NCI-H2029 (cell line): ENCODE measurements at regions not wholly inside any gene's neighbourhood (a gene's known extent, or its start where the extent isn't known, plus 50 kb on each side); places are given as distances from the start of the nearest gene placed in this dataset.

Source experiments
- DNase-seq: peaks from one replicate; lab custom pipeline; 2025; lab: John Stamatoyannopoulos, UW

DNA sequence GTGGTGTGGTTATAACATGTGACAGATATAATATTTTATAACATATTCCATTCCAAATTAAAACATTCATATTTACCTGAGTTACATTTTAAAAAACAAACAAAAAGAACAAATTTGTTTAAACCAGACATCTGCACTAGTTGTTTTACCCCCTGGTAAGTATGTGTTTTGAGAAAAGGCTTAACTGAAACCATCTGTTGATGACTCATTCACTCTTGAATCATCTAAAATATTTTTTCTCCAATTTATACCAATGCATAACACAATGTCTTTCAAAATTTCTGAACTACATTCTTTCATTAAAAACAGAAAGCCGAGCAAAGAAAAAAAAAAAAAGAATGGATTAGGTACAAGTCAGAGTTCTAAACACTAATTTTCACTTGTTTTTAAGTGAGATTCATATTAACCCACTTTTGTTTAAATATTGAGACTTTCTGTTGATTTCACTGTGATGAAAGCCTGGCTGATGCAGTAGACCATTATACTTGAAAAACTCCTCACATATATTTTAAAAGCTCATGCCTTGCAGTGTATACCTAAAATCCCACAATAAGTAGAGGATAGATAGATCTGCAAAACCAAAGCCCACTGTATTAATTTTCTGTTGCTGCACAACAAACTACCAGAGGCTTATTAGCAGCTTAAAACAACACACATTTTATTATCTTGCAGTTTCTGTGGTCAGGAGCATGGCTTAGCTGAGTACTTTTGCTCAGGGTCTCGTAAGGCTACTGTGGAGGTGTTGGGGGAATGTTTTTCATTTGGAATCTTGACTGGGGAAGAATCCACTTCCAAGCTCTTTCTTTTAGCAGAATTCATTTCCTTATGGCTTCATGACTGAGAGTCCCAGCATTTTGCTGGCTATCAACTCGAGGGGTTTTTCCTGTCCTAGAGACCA is 221.5 kb downstream of the PCDH18 start:
- DNase-seq = no peak

DNA sequence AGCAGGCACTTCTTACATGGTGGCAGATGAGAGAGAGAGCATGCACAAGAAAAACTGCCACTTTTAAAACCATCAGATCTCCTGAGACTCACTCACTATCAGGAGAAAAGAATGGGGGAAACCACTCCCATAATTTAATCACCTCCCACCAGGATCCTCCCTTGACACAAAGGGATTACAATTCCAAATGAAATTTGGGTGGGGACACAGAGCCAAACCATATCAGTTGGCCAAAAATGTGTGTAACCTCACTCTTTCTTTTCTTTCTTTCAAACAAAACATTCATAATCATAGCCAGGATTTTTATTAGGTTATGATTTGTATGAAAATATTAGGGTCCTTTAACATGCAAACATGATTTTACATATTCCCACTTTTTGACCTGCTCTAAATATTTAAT is 222.1 kb downstream of the PCDH18 start:
- no peak for DNase-seq

DNA sequence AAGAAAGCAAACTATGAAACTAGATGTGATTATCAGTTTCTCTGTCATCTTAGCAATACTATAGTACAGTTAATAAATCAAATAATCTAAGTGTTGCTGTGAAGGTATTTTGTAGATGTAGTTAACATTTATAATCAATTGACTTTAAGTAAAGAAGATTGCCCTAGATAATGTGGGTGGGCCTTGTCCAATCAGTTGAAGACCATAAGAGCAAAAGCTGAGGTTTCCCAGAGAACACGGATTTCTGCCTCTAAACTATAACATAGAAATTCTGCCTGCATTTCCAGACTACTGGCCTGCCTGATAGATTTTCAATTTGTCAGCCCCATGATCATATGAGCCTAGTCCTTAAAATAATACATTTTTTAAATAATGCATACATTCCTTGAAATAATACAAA is 222.9 kb downstream of the PCDH18 start:
- DNase-seq = no peak

- DNase-seq = no peak
Observed at GRCh38 chr4:137307806-137308205, 224.5 kb downstream of the PCDH18 start.

GRCh38 chr4:137300776-137301175 is 231.5 kb downstream of the PCDH18 start:
- DNase-seq = no peak

DNA sequence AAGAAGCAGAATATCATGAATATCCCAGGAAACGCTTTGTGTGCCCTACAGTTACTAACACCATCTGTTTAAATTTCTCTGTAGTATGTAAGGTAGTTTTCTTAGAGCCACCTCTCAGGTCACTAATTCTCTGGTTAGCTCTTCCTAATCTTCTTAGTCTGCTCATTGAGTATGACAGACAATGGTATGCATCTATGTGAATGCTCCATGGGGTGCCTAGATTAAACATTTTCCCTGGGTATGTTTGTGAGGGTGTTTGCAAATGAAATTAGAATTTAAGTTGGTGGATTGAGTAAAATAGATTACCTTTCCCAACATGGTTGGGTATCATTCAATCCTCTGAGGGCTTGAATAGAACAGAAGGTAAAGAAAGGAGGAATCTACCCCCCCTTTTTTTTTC is 233.0 kb downstream of the PCDH18 start:
- DNase-seq = no peak

GRCh38 chr4:137293281-137293680 is 239.0 kb downstream of the PCDH18 start:
- no peak for DNase-seq

GRCh38 chr4:137283737-137284136 is 248.6 kb downstream of the PCDH18 start:
- DNase-seq = no peak

- DNase-seq = no peak
Observed at GRCh38 chr4:137278431-137278830, 253.9 kb downstream of the PCDH18 start.

DNA sequence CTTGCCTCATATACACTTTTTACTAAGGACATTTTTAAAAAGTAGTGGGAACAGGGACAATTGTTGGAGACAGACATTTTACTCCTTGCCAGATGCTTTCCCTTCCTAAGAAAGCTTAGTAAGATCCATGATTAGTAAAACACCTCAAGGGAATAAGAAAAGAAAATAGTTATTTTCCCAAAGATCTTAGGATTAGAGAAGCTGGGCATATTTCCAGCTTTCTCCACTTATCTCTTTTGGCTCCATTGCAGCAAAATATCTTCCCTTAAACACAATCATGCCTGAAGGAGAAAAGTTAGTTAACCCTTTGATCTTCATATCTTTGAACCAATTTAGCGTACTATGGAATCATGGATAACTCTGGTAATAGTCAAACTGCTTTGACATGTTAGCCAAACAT is 257.9 kb downstream of the PCDH18 start:
- no peak for DNase-seq

DNA sequence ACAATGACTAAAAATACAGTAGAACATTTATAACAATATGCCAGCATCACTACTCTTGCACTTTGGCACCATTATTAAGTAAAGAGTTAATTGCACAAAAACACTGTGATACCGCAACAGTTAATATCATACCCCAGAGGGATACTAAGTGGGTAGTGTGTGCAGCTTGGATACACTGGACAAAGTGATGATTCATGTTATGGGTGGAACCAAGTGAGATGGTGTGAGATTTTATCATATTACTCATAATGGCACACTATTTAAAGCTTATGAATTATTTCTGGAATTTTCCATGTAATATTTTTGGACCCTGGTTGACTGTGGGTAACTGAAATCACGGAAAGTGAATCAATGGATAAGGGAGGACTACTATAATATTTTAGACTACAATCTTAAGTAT is 265.3 kb downstream of the PCDH18 start:
- DNase-seq = no peak

- DNase-seq = no peak
Observed at GRCh38 chr4:137266511-137266910, 265.8 kb downstream of the PCDH18 start.

DNA sequence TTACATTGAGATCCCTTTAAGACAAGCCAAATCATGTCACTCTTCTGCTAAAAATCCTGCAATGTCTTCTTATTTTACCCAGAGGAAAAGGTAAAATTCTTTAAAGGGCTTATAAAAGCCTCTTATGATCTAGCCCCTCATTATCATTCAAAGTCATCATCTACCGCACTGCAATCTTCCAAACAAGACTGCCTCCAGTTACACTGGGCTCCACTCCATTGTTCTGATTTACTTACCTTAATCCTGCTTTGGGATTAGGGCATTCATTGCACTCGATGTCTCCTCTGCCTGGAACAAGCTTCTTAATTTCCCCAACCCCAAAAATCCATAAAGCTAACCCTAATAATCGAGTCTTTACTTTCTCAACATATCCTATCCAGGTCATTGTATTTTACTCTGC is 269.1 kb downstream of the PCDH18 start:
- no peak for DNase-seq

GRCh38 chr4:137253949-137254348 is 278.3 kb downstream of the PCDH18 start:
- no peak for DNase-seq

- no peak for DNase-seq
Observed at GRCh38 chr4:137249112-137249511, 283.2 kb downstream of the PCDH18 start.

GRCh38 chr4:137238456-137239162 is 293.7 kb downstream of the PCDH18 start:
- peak; percentile 93 for DNase-seq

- no peak for DNase-seq
Observed at GRCh38 chr4:137226900-137227299, 305.4 kb downstream of the PCDH18 start.

GRCh38 chr4:137226221-137226620 is 306.1 kb downstream of the PCDH18 start:
- no peak for DNase-seq

DNA sequence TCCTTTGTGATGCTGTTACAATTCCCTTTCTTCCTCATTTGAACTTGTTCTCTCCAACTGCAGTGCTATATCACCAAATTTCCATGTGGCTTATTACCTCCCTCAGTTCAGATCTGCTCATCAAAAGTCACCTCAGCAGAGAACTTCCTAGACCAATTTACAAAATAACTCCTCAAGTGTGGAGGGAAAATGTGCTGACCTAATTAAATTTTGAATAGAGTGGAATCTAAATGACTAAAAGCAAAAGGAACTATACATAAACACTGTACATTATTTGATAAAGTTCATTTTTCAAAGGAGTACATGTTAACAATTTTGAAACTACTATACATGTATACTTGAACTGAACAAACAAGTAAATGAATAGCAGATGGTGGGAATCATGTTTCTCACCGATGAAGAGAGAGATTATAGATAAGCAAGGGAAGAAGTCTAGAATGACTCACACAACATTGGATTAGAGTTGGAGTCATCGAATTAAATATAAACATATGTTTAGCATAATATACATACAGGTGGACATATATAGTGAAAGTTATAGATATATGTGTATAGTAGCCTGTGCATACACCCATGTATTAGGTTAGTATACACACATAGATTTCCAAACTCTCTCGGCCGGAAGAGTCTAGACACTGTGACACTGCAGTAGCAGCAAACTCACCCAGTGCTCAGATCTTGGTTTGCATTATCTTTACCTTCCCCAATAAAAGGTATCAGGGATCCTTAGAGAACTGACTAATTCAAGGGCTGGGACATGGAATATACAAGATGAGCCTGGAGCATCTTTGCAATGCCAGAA is 318.7 kb downstream of the PCDH18 start:
- DNase-seq = no peak

GRCh38 chr4:137212601-137213000 is 319.7 kb downstream of the PCDH18 start:
- DNase-seq = no peak

DNA sequence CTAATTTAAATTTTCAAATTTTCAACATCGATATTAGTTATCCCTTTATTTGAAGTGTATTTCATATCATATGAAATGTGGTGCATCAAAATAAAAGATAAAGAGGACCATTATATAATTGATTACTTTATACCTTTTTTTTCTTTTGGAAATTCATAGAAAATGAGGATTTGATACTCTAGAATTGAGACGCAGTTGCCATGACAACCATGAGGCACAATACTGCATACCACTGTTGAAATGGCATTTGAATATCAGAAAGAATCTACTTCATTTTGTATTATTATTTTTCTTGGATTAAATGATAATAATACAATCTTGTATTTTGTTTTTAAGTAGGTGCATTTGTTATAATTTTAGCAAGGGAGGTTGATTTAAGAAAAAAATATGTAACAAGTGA is 323.1 kb downstream of the PCDH18 start:
- no peak for DNase-seq

- no peak for DNase-seq
Observed at GRCh38 chr4:137206781-137207180, 325.5 kb downstream of the PCDH18 start.

GRCh38 chr4:137203601-137204000 is 328.7 kb downstream of the PCDH18 start:
- DNase-seq = no peak
